GM12873 (cell line): ENCODE measurements at regions not wholly inside any gene's neighbourhood (a gene's known extent, or its start where the extent isn't known, plus 50 kb on each side); places are given as distances from the start of the nearest gene placed in this dataset.

Experiments used
- TF ChIP-seq, protein P1 (sequence below): IDR thresholded peaks from 2 replicates; pipeline ENCODE4 v1.5.1; 2012; ENCODE audit warnings: low read depth, mild to moderate bottlenecking, moderate library complexity, low read length, control low read depth; ENCODE audit not compliant: insufficient read depth; ENCODE audit errors: missing control alignments

DNA sequence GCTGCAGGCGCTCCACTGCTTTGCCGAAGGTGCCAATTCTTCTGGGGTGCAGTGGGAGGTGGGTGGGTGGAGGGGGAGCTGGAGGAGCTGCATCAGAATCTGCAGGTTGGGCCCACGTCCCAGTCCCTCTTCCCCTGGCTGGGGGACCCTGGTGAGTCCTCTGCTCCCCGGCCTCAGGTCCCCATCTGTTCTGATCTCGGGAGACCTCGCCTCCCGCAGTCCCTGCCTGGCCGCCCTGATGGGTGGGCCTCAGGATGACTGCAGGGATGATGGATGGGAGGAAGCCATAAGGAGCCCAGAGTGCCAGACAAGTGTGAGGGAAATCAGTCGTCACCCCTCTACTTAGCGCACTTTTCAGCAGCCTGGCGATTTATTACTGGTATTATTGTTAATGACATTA is 89.3 kb upstream of the PCBD1 start:
- TF ChIP-seq, protein P1, sequence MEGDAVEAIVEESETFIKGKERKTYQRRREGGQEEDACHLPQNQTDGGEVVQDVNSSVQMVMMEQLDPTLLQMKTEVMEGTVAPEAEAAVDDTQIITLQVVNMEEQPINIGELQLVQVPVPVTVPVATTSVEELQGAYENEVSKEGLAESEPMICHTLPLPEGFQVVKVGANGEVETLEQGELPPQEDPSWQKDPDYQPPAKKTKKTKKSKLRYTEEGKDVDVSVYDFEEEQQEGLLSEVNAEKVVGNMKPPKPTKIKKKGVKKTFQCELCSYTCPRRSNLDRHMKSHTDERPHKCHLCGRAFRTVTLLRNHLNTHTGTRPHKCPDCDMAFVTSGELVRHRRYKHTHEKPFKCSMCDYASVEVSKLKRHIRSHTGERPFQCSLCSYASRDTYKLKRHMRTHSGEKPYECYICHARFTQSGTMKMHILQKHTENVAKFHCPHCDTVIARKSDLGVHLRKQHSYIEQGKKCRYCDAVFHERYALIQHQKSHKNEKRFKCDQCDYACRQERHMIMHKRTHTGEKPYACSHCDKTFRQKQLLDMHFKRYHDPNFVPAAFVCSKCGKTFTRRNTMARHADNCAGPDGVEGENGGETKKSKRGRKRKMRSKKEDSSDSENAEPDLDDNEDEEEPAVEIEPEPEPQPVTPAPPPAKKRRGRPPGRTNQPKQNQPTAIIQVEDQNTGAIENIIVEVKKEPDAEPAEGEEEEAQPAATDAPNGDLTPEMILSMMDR = no peak

GRCh38 chr10:70978181-70978580 is 89.8 kb upstream of the PCBD1 start:
- TF ChIP-seq, protein P1 = no peak

DNA sequence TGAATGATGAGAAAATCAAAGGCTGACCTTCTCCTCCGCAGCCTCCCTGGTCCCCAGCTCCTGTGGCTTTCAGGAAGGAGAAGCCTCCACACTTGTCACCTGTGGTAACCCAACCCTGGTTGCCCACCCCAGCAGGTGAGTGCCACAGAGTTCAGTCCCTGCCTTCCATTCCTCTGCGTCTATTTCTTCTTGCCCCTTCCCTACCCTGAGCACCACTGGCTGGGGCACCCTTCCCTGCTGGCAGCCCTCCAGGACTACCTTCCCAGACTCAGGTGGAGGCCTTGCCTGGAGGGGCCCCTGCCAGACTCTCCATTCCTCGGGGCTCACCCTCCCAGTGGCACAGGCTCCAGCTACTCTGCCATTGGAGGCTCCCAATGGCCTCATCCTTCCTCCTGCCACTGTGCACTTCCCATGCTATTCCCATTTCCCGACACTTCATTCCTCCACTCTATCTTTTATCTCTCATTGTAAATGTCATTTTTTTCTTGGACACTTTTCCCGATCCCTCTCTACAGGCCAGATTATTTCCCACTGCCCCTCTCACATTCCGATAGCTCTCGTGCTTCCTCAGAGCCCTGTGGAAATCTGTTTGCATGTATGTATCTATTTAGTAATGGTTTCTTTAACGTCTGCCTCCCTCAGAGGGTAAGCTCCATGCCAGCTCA is 90.6 kb upstream of the PCBD1 start:
- TF ChIP-seq, protein P1 = no peak

DNA sequence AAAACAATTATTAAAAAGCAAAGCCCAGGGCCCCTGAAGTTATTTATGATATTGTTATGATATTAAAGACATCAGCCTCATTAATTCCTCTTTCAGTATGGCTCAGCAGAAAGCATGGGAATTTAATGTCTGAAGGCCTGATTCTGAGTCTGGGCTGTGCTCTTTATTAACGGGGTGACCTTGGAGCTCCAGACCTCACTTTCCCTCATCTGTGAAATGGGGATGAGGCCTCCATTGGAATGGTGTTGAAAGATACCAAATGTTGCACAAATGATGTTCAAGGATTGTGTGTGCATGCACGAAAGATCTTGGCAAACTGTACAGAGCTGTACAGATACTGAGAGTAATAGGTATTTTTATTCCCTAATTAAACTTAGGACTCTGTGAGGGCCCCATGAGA is 92.3 kb upstream of the PCBD1 start:
- TF ChIP-seq, protein P1 = no peak

GRCh38 chr10:70981171-70981836 is 92.9 kb upstream of the PCBD1 start:
- TF ChIP-seq, protein P1 = no peak

- TF ChIP-seq, protein P1 = no peak
Observed at GRCh38 chr10:70981936-70982335, 93.6 kb upstream of the PCBD1 start.

DNA sequence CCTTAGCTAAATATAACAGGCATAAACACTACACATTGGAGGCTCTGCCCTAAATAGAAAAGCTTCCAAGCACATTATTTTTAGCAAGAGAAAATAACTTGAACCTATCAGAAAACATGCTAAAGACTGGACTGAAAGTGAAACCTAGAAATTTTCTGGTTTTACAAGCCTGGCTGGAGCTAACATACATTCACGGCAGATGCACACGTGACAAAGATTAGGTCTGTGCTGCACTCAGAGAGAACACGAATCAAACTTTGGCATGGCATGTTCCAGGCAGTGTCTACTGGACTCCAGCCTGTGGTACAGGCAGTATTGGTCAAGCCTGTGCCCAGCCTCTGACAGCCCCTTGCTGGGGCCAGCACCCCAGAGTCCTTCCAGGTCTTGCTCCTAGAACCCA is 94.1 kb upstream of the PCBD1 start:
- TF ChIP-seq, protein P1 = no peak
